ENCODE measurements at regions not wholly inside any gene's neighbourhood (a gene's known extent, or its start where the extent isn't known, plus 50 kb on each side); places are given as distances from the start of the nearest gene placed in this dataset.
A peak's percentile ranks its signal among the peaks of the same experiment; 100 is the strongest.

DNA sequence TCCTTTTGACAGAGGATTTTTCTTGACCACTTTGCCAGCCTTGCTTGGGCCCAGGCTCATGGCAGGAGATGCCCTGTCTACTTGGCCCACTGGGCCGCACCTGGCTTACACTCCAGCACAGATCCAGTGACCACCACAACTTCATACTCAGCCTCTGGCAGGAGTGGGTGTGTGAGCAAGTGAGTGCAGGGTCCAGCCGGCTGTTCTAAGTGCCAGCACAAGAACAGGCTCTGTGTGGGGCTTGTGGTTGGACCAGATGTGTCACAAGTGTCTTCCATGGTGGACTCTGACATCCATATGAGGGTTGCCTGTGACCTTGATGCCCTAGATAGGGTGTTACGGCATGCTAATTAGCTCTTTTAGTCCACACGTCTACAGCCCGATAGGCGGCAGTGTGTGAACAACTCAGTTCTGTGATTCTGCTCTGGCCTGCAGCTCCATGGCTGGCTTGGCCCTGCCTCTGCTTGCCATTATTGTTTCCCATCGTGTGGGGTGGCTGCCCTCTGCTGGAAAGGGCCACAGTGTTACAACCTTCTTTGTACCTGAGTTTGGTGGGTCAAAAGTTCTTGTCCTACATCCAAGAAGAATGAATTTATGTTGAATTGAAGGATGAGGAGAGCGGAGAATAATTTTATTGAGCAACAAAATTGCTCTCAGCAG, 1089.1 kb downstream of the SLC6A15 start:
- peak; percentile 84 for TF ChIP-seq CTCF (IDR thresholded peaks at IDR 0.05; ENCODE audit: low read depth, low read length)
- TF ChIP-seq EZH2phosphoT487 (IDR thresholded peaks at IDR 0.05; ENCODE audit: low read depth) = no peak
